GM19372 (cell line): ENCODE measurements at regions not wholly inside any gene's neighbourhood (a gene's known extent, or its start where the extent isn't known, plus 50 kb on each side); places are given as distances from the start of the nearest gene placed in this dataset.

Experiments
- ATAC-seq: cut with Tn5 transposase; IDR thresholded peaks from one replicate; pipeline ENCODE4 v1.9.1; 2021; ENCODE audit warnings: mild to moderate bottlenecking, low read depth, moderate library complexity; ENCODE audit not compliant: unreplicated experiment

DNA sequence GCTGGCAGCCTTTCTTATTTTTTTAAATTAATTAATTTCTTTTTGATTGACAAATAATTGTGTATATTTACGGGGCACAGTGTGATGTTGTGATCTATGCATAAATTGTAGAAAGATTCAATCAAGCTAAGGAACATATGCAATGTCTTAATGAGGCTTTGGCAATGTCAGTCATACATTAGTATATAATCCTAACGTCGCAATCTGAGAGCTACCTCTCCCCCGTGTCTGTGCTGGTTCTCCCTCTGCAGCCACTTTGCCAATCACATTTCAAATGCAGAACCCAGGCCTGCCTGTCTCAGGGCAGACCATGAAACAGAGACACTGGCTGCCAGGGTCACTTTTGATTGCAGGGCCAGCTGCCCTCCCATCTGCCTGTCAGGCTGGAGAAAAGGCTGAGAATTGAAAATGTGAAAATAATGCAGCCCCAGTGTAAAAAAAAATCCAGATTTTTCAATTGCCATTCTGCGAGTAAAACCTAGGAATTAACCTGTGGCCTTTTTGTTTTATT is 56.3 kb downstream of the SLC24A2 start:
- ATAC-seq: no peak

DNA sequence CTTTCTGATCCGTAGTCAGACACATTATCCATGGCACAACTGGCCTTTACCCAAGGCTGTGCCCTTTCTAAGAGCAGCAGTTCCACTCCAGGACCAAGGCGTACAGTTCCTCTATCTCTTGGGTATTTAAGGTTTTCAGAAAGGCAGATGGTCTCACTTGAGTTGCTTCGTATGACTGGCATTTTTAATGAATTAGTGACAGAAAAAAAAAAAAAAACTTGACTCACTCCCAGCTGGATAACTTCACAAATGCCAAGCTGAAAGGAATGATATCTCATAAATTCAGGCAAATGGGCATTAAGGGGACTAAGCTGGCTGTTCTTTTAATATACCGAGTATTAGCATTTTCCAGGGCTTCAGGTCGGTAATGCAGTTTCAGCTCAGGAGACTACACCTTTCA is 60.7 kb downstream of the SLC24A2 start:
- no peak for ATAC-seq

DNA sequence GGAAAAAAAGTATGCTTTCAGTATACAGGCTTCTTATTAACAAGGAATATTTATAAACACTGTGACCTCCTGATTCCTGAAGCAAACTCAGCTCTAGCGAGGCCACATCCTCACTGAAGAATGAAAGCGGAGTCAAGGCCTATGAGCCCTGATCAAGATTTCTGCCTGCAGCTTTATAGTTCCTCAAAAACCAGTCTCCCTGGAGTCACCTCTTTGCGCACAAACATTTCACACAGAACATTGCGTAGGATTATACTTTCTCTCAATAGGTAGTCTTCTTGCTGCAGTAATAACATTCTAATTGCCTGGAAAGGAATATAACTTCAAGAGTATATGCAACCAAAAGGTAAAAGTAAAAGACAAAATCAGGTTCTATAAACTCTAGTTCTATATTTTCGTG is 62.9 kb downstream of the SLC24A2 start:
- ATAC-seq: no peak

DNA sequence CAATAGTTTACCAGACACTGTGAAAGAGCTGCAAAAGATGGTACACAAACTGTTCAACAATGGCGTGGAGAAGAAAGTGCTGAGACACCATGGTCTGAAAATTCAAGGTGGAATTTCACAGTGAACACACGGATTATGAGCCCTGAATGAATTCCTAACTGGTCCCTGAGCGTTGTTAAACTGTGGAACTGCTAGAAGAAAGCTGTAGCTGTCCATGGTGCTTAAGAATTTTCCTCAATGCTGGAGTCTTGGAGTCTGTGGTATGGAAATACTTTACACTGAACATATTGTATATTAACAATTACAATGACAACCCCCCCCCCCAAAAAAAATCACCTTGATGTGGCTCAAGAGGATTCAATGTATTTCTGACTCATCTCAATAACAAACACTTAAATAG is 68.5 kb downstream of the SLC24A2 start:
- ATAC-seq: no peak

DNA sequence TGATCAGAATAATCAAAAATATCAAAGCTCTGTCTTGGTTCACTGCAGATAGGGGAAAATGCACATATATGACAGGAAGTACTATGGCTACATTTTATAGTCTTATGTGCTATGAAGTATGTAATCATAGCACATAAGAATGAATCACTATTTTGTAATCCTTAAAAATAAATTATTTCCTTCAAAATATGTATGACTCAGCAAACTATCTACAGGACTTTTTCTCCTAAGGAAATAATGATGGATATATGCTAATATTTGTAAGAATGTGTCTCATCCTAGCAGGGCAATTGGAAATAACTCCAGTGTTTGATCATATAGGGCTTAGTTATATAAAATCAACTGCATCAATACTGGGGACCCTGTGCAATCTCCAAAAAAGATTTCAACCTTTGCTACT is 85.1 kb downstream of the SLC24A2 start:
- no peak for ATAC-seq

DNA sequence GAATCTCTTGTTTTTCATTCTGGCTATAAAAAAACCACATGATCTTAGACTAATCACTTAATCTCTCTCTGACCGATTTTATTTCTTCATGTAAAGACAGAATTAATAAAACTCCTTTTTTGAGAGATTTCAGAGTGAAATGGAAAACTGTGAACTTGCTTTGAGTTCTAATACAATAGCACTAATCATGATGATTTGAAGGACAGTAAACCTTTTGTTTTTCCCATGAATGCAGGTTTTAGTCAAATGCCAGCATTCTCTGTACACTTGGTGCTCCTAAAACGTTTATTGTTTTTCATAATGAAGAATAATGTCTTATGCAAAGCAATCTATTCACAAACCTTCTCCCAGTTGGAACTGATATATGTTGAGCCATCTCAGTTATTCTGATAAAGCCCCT is 86.8 kb downstream of the SLC24A2 start:
- ATAC-seq: no peak

DNA sequence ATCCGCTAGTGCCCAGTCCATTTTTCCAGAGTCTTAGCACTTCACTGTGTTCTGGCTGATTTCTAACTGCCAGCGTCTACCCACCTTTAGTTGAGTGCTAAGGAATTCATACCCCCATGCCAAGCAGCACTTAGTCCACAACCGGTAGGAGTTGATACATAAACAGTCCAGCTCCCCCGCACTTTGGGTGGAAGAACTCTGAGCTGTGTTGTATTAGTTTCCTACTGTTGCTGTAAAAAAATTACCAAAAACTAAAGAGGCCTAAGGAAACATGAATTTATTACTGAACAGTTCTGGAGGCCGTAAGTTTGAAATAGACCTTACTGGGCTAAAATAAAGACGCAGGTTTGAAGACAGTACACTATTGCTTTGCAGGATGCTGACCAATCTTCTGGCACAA is 87.6 kb downstream of the SLC24A2 start:
- ATAC-seq: no peak

DNA sequence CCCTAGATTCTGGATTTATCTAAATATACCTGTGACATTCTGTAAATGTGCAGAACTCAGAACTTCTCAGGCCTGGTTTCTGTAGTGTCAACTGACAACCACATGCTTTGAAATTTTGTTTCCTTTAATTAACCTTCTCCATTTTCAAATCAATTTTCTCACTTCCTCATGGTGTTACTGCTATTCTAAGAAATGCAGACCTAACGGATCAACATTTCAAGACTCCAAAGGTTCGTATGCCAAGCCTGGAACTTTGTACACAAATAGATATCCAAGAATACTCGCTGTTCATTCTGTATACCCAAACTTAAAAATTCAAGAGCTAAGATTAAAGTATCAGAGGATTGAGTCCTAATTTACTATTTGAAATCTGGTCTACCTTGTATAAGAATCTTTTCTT is 88.1 kb downstream of the SLC24A2 start:
- no peak for ATAC-seq

DNA sequence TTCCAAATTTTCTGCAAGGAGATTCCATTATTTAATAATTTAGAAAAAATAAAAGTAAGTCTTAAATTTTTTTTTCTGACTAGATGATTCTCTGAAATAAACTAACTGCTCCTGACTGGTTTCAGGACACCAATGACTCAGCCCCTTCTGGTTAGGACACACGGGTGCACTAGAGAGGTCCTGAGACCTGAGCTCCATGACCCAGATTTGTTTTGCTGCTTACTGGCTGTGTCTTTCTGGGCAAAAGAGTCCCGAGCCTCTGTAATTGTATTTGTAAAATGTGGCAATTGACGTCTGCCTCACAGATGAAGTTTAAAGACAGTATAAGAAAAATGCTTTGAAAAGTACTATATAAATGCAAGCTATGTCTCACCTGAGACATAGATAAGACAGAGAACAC is 89.1 kb downstream of the SLC24A2 start:
- ATAC-seq: no peak

DNA sequence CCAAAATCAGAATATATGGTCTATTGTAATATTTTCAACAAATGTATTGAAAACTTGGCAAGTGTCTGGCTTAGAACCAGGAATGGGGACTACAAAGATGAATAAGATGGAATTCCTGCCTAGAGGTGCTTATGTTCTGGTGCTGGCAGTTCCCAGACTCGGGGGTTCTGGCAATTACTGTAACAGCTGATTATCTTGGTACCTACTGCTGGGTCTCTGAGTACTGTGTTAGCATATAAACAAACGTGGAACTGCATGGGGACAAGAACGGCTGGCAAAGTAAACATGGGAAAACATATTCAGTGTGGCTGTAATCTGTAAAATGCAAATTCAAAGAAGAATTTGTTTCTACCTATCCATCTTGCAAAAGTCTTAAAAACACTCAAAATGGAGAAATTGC is 89.9 kb downstream of the SLC24A2 start:
- no peak for ATAC-seq

DNA sequence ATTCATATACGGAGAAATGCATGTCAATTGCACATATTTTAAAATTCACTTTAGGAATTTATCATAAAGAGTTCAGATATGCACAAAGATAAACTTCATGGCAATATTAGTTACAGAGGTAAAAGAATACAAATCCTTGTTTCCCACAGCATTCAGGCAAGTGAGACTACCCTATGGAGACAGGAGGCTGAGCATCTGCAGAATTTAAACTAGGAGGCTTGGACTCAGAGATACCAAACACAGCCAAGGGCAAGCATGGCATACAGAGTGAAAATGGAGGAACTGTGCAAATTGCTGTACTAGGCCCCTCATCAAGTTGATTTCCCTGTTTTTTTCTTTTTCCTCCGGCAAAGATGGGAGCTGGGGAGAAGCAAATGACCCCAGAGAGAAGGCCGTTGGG is 94.2 kb downstream of the SLC24A2 start:
- no peak for ATAC-seq

DNA sequence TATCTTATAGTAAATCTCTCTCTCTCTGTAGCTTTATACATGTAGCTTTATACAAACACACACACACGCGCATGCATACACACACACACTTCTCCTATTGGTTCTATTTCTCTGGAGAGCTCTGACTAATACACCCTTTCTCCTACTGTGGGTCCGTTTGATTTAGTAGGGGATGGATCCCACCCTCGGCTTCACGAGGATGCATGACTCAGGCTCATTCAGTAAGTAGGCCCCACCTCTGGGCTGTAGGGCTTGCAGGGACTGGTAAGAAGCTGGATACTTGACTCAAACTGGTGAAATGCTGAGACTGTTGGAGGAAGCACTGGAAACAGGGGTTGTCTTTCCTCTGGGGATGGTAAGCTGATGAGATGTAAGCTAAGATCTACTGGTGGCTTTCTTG is 98.7 kb downstream of the SLC24A2 start:
- ATAC-seq: no peak

DNA sequence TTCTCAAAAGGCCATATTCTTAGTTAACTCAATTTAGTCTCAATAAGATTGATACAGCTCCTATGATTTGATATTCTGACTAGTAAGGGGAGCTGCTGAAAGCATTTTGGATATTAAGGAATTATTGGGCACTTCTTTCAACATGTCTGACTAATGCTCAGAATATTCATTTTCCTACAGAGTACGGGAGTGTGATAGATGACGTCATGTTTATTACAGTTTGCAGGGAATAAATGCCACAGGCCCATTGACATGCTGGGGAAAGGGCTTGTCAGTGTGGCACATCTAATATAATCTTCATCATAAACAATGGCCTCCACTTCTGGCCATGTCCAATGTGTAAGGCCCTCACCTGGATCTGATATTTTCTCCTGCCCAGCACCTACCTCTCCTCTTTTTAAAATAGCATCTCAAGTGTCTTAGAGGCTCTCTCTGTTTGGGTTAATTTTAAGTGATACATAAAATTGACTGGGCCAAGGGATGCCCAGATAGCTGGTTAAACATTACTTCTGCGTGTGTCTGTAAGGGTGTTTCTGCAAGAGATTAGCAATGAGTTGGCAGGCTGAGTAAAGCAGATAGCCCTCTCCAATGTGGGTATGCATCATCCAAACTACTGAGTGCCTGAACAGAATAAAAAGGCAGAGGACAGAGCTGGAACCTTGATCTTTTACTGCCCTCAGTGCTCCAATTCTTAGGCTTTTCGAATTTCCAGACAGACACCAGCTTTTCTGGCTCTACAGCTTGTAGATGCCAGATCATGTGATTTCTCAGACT is 99.3 kb downstream of the SLC24A2 start:
- ATAC-seq: no peak

DNA sequence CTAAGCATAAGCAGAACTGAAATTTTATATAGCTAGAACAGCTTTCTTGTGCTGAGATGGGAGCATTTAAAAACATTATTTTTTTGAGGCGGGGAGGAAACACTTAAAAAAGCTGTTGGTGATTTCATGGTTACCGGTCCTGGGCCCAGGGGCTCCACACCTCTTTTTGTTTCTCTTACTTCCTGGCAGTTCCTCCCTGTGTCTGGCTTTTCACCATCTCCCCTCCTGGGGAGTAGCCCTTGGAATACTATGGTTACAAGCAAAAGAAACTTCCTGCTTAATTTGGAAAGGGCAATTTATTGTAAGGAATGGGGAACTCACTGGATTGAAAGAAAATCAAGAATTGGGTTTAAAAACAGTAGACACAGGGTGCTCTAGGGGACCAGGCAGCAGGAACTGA is 105.1 kb downstream of the SLC24A2 start:
- ATAC-seq: no peak

DNA sequence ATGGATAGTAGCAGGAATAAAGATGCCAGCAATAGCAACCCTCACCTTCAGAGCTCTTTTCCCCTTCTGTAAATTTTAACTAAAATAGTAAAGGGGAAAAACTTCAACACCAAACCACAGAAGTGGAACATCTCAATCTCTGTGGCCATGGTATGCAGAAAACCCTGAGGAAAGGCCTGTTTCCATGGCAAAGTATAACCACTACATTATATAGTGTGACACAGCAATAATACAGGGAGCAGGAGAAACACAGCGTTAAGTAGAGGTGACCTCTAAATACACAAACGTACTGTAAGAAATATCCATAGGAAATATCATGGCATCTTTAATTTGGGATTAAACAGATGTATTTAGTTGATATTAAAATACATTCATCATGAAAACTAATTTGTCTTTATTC is 106.4 kb downstream of the SLC24A2 start:
- ATAC-seq: no peak

DNA sequence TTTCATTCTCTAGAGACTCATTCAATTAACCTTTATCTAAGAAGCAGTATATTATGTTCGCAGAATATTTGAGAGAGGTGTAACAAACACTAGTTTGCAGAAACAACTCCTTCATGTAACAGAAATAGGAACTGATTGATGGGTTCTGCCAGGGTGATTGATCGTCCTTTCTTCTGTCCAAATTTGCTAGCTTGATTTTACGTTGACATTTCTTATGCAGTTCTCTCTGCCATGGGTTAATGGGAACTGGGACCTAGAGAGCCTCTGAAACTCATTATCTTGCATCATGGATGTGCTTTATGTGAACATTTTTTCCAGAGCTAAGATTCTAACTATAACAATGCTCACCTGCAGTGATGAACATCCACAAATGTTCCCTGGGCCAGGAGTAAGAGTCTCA is 107.0 kb downstream of the SLC24A2 start:
- no peak for ATAC-seq

DNA sequence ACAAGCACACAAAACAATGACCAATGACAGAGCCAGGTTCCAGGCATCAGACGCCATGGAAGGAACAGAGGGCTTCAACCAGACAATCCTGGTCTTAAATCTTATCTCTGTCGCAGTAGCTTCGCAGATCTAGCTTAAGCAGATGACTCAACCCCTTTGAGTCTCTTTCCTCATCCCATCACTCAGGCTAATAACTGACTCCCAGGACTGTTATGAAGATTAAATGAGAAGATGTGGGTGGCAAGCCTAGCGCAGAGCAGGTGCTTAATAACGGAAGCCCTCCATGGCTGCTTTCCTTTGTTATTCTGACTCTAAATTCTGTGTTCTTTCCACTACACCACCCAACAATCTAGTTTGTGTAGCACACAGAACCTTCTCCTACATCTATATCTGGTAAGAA is 110.9 kb downstream of the SLC24A2 start:
- no peak for ATAC-seq

DNA sequence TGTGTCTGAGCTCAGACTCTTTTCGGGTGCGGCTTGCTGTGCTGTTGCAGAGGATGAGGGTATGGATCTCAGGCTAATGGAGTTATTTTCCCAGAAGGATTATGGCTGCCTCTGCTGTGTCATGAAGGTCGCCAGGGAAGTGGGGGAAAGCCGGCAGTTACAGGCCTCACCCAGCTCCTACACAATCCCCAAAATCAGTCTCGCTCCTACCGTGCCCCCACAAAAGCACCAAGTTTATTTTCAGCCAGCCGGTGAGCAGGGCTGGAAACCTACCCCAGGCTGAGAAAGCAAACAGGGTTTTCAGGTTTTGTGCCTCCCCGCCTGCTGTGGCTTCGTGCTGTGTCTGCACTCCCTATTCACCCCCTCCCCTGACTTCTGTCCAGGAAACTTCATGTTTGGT is 113.3 kb downstream of the SLC24A2 start:
- no peak for ATAC-seq

DNA sequence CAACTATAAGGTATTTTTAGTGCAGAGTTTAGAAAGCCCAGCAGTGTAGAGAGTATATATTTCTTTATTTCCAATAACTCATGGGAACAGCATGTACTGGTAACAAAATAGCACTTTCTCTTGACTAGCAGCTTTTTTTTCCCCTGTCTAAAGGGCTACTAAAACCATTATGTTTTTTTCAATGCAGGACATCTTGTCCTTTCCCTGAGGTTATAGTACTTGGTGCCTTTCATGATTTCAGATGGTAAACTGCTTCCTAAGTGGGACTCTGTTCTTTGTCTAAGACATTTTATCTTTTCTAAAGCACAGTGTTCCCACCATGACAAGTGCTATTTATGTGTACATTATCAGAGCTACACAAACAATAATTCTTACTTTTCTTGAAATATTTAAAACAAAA is 122.3 kb downstream of the SLC24A2 start:
- no peak for ATAC-seq

DNA sequence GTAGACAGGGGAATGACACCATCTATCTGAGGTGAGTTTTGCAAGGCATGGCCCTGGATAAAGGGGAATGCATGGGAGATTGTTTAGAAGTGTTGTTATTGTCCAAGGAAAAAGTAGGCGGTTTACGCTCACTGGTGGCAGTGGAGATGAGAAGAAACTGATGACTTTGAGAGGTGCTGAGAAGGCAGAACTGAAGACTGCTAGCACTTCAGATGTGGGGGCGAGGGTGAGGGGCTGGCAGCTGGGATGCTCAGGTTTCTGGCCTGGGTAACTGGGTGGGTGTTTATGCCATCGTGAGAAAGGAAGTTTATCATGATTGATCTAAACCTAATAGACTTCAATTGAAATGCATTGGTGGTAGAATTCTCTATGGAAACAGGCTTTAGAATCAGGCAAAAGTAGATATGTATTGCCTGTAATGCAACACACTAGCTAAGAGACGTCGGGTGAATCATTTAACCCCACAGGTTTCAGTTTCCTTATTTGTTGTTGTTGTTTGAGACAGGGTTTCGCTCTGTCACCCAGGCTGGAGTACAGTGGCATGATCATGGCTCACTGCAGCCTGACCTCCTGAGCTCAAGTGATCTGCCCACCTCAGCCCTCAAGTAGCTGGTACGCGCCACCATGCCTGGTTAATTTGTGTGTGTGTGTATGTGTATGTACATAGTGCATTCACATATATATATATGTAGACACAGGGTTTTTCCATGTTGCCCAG is 123.5 kb downstream of the SLC24A2 start:
- peak; percentile 99 for ATAC-seq

DNA sequence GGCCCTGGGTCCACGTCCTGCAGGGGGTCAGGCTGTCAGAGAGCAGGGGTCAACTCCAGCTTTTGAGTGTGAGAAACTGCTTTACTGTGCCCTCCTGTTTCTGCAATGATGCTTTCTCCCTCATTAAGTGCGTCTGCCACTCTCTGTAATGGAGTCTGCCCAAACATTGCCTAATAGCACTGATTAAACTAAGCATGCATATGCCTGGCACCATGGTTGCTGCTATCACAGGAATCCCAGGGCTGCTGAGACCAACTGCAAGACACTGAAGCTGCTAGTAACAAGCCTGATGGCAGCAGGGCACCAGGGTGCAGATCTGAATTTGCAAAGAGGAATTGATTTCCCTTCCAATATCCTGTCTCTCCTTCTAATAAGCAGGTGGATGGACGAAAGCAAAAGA is 125.3 kb downstream of the SLC24A2 start:
- no peak for ATAC-seq

DNA sequence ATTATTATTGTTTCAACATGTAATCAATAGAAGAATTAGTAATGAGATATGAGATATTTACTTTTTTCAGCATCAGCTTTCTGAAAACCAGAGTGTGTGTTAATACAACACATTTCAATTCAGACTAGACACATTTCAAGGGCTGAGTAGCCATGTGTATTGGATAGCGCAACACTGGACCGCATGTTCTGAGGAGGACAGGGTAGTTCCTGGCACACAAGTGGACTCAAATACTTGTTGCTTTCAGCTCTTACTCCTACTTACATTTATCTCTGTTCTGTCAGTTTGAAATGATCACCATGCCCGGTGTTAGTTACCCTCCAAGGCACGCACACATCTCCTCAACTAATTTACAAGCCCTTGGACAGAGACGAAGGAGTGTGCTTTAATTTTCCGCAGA is 126.6 kb downstream of the SLC24A2 start:
- no peak for ATAC-seq
